ENCODE measurements at regions not wholly inside any gene's neighbourhood (a gene's known extent, or its start where the extent isn't known, plus 50 kb on each side); places are given as distances from the start of the nearest gene placed in this dataset.

DNA sequence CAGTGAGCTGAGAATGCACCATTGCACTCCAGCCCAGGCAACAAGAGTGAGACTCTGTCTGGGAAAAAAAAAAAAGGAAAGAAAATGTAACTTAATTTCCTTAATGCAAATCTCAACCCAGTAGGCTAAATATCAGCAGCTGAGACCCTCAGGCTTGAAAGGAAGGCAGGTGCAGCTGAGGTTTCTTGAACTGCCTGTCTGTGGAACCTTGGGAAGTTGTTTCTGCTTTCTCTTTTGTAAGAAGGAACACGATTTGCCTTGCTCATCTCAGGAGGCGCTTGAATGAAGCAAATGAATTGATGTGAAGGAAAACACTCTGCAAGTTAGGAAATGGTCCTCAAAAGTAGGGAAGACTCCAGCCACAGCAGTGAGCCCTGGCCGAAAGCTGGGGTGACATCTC, 143.3 kb downstream of the IRX1 start:
- H3K27ac Mint-ChIP-seq (ENCODE audit: unreplicated experiment), result no peak overlapping the region
- H3K4me3 Mint-ChIP-seq (ENCODE audit: unreplicated experiment), result no peak overlapping the region
- DNase-seq, result no peak
- no peaks in the 10 kb centered on the region for H3K36me3 Mint-ChIP-seq (ENCODE audit: unreplicated experiment)
- no peaks in the 10 kb centered on the region for H3K27me3 Mint-ChIP-seq (ENCODE audit: unreplicated experiment)
- H3K9me3 Mint-ChIP-seq (ENCODE audit: unreplicated experiment), result no peaks in the 10 kb centered on the region
- TF ChIP-seq, protein P1, sequence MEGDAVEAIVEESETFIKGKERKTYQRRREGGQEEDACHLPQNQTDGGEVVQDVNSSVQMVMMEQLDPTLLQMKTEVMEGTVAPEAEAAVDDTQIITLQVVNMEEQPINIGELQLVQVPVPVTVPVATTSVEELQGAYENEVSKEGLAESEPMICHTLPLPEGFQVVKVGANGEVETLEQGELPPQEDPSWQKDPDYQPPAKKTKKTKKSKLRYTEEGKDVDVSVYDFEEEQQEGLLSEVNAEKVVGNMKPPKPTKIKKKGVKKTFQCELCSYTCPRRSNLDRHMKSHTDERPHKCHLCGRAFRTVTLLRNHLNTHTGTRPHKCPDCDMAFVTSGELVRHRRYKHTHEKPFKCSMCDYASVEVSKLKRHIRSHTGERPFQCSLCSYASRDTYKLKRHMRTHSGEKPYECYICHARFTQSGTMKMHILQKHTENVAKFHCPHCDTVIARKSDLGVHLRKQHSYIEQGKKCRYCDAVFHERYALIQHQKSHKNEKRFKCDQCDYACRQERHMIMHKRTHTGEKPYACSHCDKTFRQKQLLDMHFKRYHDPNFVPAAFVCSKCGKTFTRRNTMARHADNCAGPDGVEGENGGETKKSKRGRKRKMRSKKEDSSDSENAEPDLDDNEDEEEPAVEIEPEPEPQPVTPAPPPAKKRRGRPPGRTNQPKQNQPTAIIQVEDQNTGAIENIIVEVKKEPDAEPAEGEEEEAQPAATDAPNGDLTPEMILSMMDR (IDR thresholded peaks at IDR 0.05; ENCODE audit: partially characterized antibody, unreplicated experiment), result no peak
- H3K4me1 Mint-ChIP-seq (ENCODE audit: low read depth, unreplicated experiment), result no peaks in the 10 kb centered on the region

DNA sequence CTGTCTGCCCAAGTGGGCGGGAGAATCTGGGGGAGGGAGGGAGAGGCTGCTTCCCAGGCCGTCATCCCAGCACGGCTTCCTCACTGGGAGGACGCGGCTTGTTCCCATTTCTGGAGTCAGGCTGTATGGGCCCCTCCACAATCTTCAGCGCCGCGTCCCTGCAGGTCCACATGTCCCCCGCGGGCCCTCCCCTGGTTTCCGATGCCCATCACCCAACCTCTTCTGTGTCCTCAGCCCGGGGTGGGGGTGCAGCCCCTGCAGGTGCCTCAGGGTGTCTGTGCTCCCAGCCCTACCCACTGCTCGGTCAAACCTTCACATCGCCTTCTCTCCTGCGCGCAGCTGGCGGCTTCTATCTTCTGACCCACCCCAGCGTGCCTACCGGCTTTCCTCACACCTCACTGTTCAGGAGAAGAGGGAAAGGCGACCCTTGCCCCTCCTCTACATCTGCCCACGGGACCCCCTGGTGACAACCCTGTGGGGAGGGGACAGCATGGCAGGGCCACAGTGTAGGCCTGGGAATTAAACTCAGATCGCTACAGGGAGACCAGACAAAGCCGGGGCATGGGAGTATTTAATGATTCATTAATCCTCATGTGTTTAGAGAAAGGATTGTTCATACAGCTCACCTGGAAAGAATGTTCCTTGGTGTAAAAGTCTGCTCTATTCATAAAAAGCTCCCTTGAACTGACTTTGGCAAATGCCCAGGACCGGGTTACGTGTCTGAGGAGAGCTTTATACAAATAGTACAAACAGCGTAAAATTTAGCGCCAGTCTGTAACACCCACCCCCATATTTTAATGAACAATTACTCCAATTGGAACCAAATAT, 145.1 kb downstream of the IRX1 start:
- TF ChIP-seq, protein P1 (IDR thresholded peaks at IDR 0.05; ENCODE audit: partially characterized antibody, unreplicated experiment), result no peak
- H3K36me3 Mint-ChIP-seq (ENCODE audit: unreplicated experiment), result no peaks in the 10 kb centered on the region
- no peak overlapping the region for H3K4me3 Mint-ChIP-seq (ENCODE audit: unreplicated experiment)
- no peak overlapping the region for H3K27ac Mint-ChIP-seq (ENCODE audit: unreplicated experiment)
- no peaks in the 10 kb centered on the region for H3K9me3 Mint-ChIP-seq (ENCODE audit: unreplicated experiment)
- no peaks in the 10 kb centered on the region for H3K4me1 Mint-ChIP-seq (ENCODE audit: low read depth, unreplicated experiment)
- H3K27me3 Mint-ChIP-seq (ENCODE audit: unreplicated experiment), result no peaks in the 10 kb centered on the region
- DNase-seq, result no peak

DNA sequence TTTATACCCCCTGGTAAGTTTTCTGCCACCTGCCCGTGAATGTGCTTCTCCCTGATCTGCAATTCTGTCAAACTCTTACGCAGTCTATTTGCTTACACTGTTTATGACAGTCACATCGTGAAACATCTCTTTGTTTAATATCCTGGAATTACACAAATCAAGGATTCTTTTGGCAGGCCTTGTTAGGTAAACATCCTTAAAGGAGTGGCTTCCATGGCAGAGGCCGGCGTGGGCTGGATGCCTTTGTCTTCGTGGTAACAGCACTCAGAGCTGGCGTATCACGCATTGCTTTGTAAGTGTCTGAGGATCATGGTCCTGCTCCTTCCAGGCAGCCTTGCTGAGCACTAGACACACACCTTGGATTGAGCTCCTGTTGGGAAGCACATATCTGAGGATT, 145.7 kb downstream of the IRX1 start:
- no peak overlapping the region for H3K4me3 Mint-ChIP-seq (ENCODE audit: unreplicated experiment)
- DNase-seq, result no peak
- peaks cover 1% of the 10 kb centered on the region for H3K36me3 Mint-ChIP-seq (ENCODE audit: unreplicated experiment)
- H3K9me3 Mint-ChIP-seq (ENCODE audit: unreplicated experiment), result no peaks in the 10 kb centered on the region
- H3K4me1 Mint-ChIP-seq (ENCODE audit: low read depth, unreplicated experiment), result no peaks in the 10 kb centered on the region
- TF ChIP-seq, protein P1 (IDR thresholded peaks at IDR 0.05; ENCODE audit: partially characterized antibody, unreplicated experiment), result no peak
- no peak overlapping the region for H3K27ac Mint-ChIP-seq (ENCODE audit: unreplicated experiment)
- no peaks in the 10 kb centered on the region for H3K27me3 Mint-ChIP-seq (ENCODE audit: unreplicated experiment)

DNA sequence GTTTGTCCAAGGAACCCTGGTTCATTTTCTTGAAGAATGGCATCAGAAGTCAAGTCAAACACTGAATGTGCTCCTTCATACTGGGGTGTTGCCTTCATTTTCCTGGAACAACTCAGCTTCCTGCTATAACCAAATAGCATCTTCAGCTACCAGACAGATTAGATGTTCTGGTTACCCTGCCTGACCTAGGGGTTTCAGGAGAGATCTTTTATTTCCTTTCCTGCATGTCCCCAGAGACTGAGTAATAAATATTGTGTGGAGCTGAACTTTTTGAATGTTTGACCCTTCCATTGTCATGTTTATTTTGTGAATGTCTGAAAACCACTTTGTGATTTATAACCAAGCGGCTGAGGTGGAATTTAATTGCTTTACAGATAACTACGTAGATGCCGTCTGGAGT, 147.1 kb downstream of the IRX1 start:
- H3K4me3 Mint-ChIP-seq (ENCODE audit: unreplicated experiment), result no peak overlapping the region
- H3K27ac Mint-ChIP-seq (ENCODE audit: unreplicated experiment), result no peak overlapping the region
- H3K9me3 Mint-ChIP-seq (ENCODE audit: unreplicated experiment), result peaks cover 2% of the 10 kb centered on the region
- H3K4me1 Mint-ChIP-seq (ENCODE audit: low read depth, unreplicated experiment), result no peaks in the 10 kb centered on the region
- no peak for DNase-seq
- H3K27me3 Mint-ChIP-seq (ENCODE audit: unreplicated experiment), result no peaks in the 10 kb centered on the region
- TF ChIP-seq, protein P1 (IDR thresholded peaks at IDR 0.05; ENCODE audit: partially characterized antibody, unreplicated experiment), result no peak
- H3K36me3 Mint-ChIP-seq (ENCODE audit: unreplicated experiment), result peaks cover 7% of the 10 kb centered on the region

DNA sequence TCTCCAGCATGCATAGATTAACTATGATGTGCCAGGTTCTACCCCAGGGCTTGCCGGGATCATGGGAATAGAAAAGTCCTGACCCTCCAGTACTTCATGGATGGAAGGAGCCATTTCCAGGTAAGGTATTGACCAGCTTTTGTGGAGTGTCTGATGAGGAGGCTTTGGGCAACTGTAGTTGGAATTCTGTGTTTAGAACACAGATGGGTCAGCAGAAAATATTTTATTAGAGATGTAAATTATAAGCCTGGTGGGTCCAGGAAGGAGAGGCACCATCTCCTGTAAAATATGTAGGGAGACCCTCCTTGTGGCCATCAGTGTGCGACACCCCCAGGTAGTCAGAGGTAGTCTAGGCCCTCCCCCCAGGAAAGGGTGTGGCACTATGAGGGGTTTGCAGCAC, 156.2 kb downstream of the IRX1 start:
- Mint-ChIP-seq H3K9me3 (ENCODE audit: unreplicated experiment) (peaks cover under 1% of the 10 kb centered on the region), H3K4me1 (ENCODE audit: low read depth, unreplicated experiment) (no peaks in the 10 kb centered on the region), H3K4me3 (ENCODE audit: unreplicated experiment) (no peak overlapping the region), H3K27me3 (ENCODE audit: unreplicated experiment) (no peaks in the 10 kb centered on the region), H3K27ac (ENCODE audit: unreplicated experiment) (no peak overlapping the region), H3K36me3 (ENCODE audit: unreplicated experiment) (peaks cover 1% of the 10 kb centered on the region)
- DNase-seq, result no peak
- TF ChIP-seq, protein P1 (IDR thresholded peaks at IDR 0.05; ENCODE audit: partially characterized antibody, unreplicated experiment), result no peak

All from glutamatergic neuron (in vitro differentiated cells).